Parathyroid adenoma (tissue), 2 donors: ENCODE measurements at regions not wholly inside any gene's neighbourhood (a gene's known extent, or its start where the extent isn't known, plus 50 kb on each side); places are given as distances from the start of the nearest gene placed in this dataset.
"Not testable (repeated sequence)": the region's sequence is repeated elsewhere in the genome, so short reads cannot be mapped to it uniquely, and the experiment has no call there.

Experiments used
- H2AFZ ChIP-seq: fragments of 300-600 bp; sonication (generic); one replicate; pipeline ENCODE4 v1.7.0; 2017; ENCODE audit warnings: antibody characterized with exemption, mild to moderate bottlenecking
- H3K27ac ChIP-seq: fragments of 300-600 bp; sonication (generic); one replicate; pipeline ENCODE4 v1.7.0; 2017
- H3K27me3 ChIP-seq: fragments of 300-600 bp; sonication (generic); one replicate; pipeline ENCODE4 v1.7.0; 2017; ENCODE audit warnings: low read length; ENCODE audit not compliant: control insufficient read depth, insufficient read depth
- H3K36me3 ChIP-seq: fragments of 300-600 bp; sonication (generic); one replicate; pipeline ENCODE4 v1.7.0; 2017; ENCODE audit warnings: low read length; ENCODE audit not compliant: control insufficient read depth, insufficient read depth
- H3K4me1 ChIP-seq: fragments of 300-600 bp; sonication (generic); one replicate; pipeline ENCODE4 v1.7.0; 2017; ENCODE audit warnings: control low read depth
- H3K4me2 ChIP-seq: fragments of 300-600 bp; sonication (generic); one replicate; pipeline ENCODE4 v1.7.0; 2017; ENCODE audit warnings: low read length
- H3K4me3 ChIP-seq: fragments of 300-600 bp; sonication (generic); one replicate; pipeline ENCODE4 v1.7.0; 2017; ENCODE audit warnings: low read depth, low read length
- H3K79me2 ChIP-seq: fragments of 300-600 bp; sonication (generic); one replicate; pipeline ENCODE4 v1.7.0; 2017; ENCODE audit warnings: control low read depth
- H3K9ac ChIP-seq: fragments of 300-600 bp; sonication (generic); one replicate; pipeline ENCODE4 v1.7.0; 2017; ENCODE audit warnings: mild to moderate bottlenecking
- H3K9me3 ChIP-seq: fragments of 300-600 bp; sonication (generic); one replicate; pipeline ENCODE4 v1.7.0; 2017; ENCODE audit warnings: low read length; ENCODE audit not compliant: control insufficient read depth
- CTCF ChIP-seq: fragments of 300-600 bp; sonication (generic); IDR thresholded peaks from one replicate; pipeline ENCODE4 v1.7.0; 2017; ENCODE audit warnings: antibody characterized with exemption, mild to moderate bottlenecking
- donor health status: primary hyperparathyroidism.

DNA sequence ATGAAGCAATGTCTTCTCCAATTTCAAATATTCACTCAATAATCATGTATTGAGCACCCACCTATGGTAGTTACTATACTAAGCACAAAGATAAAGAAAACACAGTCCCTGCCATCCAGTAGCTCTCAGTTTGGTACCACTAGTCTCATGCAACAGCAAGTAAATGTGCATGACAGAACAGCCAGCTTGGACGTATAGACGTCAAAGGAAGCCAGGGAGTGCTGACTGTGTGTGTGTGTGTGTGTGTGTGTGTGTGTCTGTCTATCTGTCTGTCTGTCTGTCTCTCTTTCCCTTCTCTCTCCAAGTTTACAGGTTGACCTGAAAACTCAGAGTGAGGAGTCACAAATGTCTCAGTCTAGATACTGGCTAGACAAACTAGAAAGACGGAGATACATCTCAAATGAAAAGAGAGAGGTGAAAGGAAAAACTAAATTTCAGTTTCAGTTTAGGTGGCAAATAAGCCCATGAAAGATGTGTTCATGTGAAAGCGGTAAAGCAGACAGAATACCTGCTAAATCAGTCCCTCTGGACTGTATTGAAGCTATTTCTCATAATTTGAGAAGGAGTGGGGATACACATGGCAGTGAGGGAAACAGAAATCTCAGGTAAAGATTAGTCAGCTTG is 141.1 kb upstream of the PTPRG start:
- Histone ChIP-seq H3K27me3 (no peaks in the 10 kb centered on the region), H3K4me1 (no peaks in the 10 kb centered on the region), H3K27ac (no peak overlapping the region), H3K9ac (no peak overlapping the region), H3K9me3 (no peaks in the 10 kb centered on the region), H3K4me2 (no peak overlapping the region), H2AFZ (no peak overlapping the region), H3K36me3 (no peaks in the 10 kb centered on the region), H3K79me2 (no peaks in the 10 kb centered on the region), H3K4me3 (no peak overlapping the region)
- no peak for TF ChIP-seq CTCF

DNA sequence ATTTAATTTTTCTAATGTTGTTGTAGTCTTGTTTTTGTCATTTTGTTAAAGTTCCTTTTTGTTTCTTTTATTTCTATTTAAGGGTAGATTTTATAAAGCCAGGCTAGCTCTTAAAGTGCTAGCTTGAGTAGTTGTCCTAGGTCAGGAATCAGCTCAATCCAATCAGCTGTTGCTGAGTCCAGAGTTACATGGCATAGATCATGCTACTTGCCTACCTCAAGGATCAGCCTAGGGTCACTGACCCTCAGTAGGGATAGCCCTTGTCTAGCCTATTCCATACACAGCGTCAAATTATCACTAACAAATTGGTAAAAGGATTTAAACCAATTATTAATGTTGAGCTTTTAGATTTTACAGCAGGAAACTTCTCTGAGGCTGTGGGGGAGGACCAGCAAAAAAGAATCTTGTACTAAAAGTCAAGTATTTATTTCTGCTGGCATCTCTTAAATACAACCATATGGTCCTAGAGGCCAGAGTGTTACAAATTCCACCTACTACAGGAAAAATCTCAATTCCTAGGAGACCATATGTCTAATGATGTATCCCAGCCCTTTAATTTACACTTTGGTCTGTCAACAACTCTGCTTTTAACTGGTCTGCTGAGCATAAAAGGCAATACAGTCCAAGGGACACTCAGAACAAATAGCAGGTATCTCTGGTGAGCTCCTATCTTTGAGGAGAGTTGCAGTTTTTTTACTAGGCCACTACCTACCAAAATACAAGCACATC is 138.3 kb upstream of the PTPRG start:
- no peak for TF ChIP-seq CTCF
- Histone ChIP-seq H3K36me3 (no peaks in the 10 kb centered on the region), H3K79me2 (no peaks in the 10 kb centered on the region), H3K4me1 (no peaks in the 10 kb centered on the region), H2AFZ (no peak overlapping the region), H3K27me3 (no peaks in the 10 kb centered on the region), H3K4me3 (no peak overlapping the region), H3K4me2 (no peak overlapping the region), H3K9me3 (no peaks in the 10 kb centered on the region), H3K9ac (no peak overlapping the region), H3K27ac (no peak overlapping the region)

DNA sequence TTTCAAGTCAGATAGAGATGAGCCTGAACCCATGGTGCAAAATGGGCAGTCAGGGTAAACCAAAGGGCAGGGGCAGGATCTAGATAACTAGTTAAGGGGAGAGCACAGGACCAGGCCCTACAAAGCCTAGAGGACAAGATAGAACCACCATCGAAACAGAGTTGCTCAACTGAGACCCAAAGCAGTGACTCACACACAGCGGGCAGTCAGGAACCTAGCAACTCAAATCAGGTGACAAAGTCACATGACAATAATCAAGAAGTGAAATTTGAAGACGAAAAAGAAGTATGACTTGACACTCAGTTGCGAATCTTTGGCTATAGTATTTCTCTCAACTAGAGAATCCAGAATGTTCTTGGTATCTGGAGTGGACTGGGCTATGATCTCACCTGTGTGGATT is 136.0 kb upstream of the PTPRG start:
- no peak overlapping the region for H3K9ac ChIP-seq
- H3K27me3 ChIP-seq: no peaks in the 10 kb centered on the region
- no peak for TF ChIP-seq CTCF

GRCh38 chr3:61429106-61429505 is 132.3 kb upstream of the PTPRG start:
- H3K4me3 ChIP-seq: no peak overlapping the region
- TF ChIP-seq CTCF: no peak
- H3K27ac ChIP-seq: no peak overlapping the region
- no peak overlapping the region for H2AFZ ChIP-seq
- no peak overlapping the region for H3K4me2 ChIP-seq
- H3K36me3 ChIP-seq: no peaks in the 10 kb centered on the region
- no peaks in the 10 kb centered on the region for H3K79me2 ChIP-seq
- H3K27me3 ChIP-seq: no peaks in the 10 kb centered on the region
- H3K9ac ChIP-seq: no peak overlapping the region
- H3K9me3 ChIP-seq: no peaks in the 10 kb centered on the region
- no peaks in the 10 kb centered on the region for H3K4me1 ChIP-seq

More for the DNA sequence above, 136.0 kb upstream of the PTPRG start:
- H3K79me2 ChIP-seq: no peaks in the 10 kb centered on the region
- H3K4me2 ChIP-seq: no peak overlapping the region
- H3K4me1 ChIP-seq: no peaks in the 10 kb centered on the region
- no peaks in the 10 kb centered on the region for H3K36me3 ChIP-seq
- no peak overlapping the region for H3K4me3 ChIP-seq
- no peak overlapping the region for H3K27ac ChIP-seq
- H3K9me3 ChIP-seq: no peaks in the 10 kb centered on the region
- H2AFZ ChIP-seq: no peak overlapping the region

GRCh38 chr3:61434901-61435300 is 126.5 kb upstream of the PTPRG start:
- H3K79me2 ChIP-seq, H2AFZ ChIP-seq, H3K27me3 ChIP-seq, H3K9me3 ChIP-seq, H3K4me1 ChIP-seq, H3K4me2 ChIP-seq, H3K9ac ChIP-seq, H3K4me3 ChIP-seq, H3K36me3 ChIP-seq, H3K27ac ChIP-seq: not testable (repeated sequence)

DNA sequence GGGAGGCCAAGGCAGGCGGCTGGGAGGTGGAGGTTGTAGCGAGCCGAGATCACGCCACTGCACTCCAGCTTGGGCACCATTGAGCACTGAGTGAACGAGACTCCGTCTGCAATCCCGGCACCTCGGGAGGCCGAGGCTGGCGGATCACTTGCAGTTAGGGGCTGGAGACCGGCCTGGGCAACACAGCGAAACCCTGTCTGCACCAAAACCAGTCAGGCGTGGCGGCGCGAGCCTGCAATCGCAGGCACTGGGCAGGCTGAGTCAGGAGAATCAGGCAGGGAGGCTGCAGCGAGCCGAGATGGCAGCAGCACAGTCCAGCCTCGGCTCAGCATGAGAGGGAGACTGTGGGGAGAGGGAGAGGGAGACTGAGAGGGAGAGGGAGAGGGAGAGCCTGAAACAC is 126.0 kb upstream of the PTPRG start:
- not testable (repeated sequence) for H3K36me3 ChIP-seq, H3K27ac ChIP-seq, H3K9ac ChIP-seq, H3K27me3 ChIP-seq, H3K79me2 ChIP-seq, H3K9me3 ChIP-seq, H2AFZ ChIP-seq, H3K4me3 ChIP-seq, H3K4me1 ChIP-seq, H3K4me2 ChIP-seq
